GM18507 (cell line): ENCODE measurements at regions not wholly inside any gene's neighbourhood (a gene's known extent, or its start where the extent isn't known, plus 50 kb on each side); places are given as distances from the start of the nearest gene placed in this dataset.
"Not testable (repeated sequence)": the region's sequence is repeated elsewhere in the genome, so short reads cannot be mapped to it uniquely, and the experiment has no call there.

Source experiments
- DNase-seq: peaks from one replicate; pipeline ENCODE4 v3.0.0; 2011; ENCODE audit warnings: low read depth; ENCODE audit not compliant: insufficient read length; ENCODE audit errors: extremely low spot score
- FAIRE-seq: peaks from 2 replicates; lab custom pipeline; 2011; peaks lifted over from hg19 to GRCh38; lab: Jason Lieb, UNC

DNA sequence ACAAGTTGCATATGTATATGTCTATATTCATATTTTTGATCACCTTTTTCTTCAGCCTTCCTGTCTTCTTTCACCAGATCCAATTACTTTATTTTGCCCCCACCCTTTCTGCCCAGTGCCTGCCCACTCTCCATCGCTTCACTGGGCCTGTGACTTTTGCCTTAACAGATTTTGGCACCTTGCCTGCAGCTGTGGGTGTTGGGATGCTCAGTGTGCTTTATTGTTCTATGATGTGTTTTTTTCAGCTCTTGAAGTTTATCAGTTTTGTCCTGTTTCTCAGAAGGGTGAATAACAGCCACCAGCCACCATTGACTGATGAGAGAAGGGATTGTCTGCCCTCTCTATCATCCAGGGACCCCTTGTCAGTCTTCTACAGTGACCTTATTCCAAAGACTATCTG lies 77.2 kb upstream of the GALNT7 start:
- FAIRE-seq = no peak
- no peak for DNase-seq

DNA sequence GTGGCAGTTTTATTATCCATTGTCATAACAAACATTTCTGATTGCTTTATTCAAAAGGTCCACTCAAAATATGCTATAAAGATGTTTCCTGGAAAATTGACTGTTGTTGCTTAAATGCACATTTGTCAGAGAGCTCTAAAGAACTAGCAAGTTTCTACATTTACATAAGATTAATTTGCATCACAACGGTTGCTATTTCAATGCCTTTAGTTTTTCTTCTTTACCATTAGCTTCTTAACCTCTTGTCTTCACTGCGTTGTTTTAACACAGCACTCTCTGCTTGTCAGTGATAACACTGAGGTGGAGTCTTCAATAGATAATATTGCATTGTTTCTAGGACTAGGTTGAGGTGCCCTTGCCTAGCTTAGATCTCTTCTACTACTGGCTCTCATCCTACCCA lies 76.7 kb upstream of the GALNT7 start:
- no peak for FAIRE-seq
- DNase-seq = no peak

DNA sequence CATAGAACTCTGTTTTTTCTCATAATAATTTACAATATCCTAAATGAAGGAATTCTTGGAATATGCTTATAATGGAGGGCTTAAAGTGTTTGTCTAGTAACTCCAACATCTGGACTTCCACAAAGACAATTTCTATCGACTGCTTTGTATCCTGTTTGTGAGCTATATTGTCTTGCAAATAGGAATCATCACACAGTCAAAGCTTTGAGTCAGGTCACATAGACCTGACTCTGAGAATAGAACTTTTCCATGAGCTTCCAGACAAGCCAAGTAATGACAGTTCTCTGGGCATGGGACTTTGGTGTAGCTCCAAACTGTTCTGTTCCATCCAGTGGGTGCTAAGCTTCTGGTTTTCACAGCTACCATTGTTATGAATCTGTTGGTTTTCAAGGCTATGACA lies 75.2 kb upstream of the GALNT7 start:
- DNase-seq (no peak), FAIRE-seq (no peak)

DNA sequence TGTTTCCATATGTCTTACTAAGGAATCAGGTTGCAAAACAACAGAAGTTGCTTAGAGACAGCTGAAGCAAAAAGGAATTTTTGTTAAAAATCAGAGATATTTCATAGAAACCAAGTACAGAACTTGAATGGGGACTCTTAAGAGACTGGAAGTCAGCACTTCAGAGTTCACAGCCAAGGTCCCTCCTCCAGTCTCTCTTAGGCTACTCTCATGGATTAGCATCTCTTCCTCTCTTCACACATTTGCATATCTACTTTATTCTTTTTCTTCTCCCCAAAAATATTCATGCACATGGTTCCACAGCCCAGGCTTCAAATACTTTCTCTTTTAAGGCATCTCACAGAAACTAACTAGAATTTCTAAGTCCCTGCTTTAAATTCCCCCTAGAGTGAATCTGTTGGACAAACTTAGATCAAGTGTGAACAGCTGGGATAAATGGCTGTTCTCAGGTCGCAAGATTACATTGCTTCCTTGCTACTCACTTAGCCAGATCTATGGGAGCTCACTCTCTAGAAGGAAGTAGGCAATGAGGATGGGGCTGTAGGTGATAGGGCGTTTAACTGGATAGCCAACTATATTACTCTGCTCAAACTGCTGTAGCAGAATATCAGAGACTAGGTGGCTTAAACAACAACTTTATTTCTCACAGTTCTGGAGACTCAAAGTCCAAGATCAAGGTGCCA lies 73.7 kb upstream of the GALNT7 start:
- FAIRE-seq = no peak

DNA sequence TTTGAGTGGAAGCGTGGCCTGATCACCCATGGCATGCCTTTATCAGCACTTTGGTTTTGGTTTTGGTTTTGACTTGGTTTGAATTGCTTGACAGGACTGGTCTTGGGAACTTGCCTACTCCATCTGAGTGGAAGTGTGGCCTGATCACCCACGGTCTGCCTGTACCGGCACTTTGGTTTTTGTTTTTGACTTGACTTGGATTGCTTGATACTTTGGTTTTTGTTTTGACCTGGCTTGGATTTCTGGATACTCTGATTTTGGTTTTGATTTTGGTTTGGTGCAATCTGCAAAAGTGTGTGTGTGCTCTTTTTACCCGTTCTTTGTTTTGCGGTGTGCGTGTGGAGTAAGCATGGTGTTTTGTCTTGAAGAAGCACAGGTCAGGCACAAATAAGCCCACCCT lies 69.2 kb upstream of the GALNT7 start:
- FAIRE-seq, DNase-seq: not testable (repeated sequence)

More for the DNA sequence above, 73.7 kb upstream of the GALNT7 start:
- no peak for DNase-seq

DNA sequence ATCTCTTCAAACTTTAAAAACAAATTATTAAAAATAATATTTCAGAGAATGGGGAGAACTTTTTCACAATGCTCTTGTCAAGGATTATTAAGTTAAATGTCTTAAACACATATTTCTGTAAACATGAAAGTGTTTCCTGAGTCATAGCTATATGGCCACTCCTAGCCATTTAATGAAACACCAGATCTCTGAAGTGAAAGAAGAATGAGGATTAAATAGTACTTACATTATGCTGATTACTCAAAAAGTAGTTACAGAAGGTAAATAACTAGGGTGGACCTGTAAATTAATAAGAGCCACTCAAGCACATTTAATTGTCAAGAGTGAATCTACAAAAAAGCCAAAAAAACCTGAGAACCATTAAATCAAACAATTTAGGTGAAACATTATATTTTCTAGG lies 57.6 kb upstream of the GALNT7 start:
- DNase-seq (no peak), FAIRE-seq (no peak)

DNA sequence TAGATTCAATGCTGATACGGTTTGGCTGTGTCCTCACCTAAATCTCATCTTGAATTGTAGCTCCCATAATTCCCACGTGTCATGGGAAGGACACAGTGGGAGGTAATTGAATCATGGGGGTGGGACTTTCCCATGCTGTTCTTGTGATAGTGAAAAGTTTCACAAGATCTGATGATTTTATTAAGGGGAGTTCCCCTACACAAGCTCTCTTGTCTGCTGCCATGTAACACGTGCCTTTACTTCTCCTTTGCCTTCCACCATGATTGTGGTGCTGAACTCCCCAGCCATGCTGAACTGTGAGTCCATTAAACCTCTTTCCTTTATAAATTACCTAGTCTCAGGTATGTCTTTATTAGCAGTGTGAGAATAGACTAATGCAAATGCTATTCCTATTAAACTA lies 51.2 kb upstream of the GALNT7 start:
- FAIRE-seq = peak; percentile 5
- not testable (repeated sequence) for DNase-seq
